AG10803 (cell line): ENCODE measurements at regions not wholly inside any gene's neighbourhood (a gene's known extent, or its start where the extent isn't known, plus 50 kb on each side); places are given as distances from the start of the nearest gene placed in this dataset.

ENCODE experiments used
- DNase-seq: peaks from one replicate; pipeline ENCODE4 v3.0.0; 2010; ENCODE audit warnings: low read depth
- H3K4me3 ChIP-seq: 2 replicates; pipeline ENCODE4 v1.5.1; 2011; ENCODE audit warnings: mild to moderate bottlenecking, low read length, control low read depth
- TF ChIP-seq, protein P1 (sequence below): conservative IDR thresholded peaks from 2 replicates; pipeline ENCODE4 v1.5.1; 2011; ENCODE audit warnings: mild to moderate bottlenecking, low read length, control low read depth, inconsistent platforms

DNA sequence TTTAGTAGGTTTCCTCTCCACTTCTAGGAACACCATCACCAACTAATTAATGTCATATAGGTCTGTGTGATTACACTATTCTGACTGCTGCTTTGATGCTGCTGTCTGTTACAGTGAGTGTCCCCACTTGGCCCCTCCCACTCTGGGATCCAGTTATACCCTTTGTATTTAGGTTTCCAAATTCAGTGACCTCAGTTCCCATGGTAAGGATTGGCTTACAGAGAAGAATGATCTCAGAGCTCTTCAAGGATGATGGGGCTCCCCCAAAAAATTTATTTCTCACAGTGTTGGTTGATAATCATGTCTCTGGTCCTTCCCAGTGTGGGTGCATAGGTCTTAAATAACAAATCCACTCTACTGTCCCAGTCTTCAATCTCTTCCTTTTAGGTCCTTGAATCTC, 210.0 kb upstream of the MYL2 start:
- TF ChIP-seq, protein P1, sequence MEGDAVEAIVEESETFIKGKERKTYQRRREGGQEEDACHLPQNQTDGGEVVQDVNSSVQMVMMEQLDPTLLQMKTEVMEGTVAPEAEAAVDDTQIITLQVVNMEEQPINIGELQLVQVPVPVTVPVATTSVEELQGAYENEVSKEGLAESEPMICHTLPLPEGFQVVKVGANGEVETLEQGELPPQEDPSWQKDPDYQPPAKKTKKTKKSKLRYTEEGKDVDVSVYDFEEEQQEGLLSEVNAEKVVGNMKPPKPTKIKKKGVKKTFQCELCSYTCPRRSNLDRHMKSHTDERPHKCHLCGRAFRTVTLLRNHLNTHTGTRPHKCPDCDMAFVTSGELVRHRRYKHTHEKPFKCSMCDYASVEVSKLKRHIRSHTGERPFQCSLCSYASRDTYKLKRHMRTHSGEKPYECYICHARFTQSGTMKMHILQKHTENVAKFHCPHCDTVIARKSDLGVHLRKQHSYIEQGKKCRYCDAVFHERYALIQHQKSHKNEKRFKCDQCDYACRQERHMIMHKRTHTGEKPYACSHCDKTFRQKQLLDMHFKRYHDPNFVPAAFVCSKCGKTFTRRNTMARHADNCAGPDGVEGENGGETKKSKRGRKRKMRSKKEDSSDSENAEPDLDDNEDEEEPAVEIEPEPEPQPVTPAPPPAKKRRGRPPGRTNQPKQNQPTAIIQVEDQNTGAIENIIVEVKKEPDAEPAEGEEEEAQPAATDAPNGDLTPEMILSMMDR: no peak
- no peak for DNase-seq
- H3K4me3 ChIP-seq: no peak overlapping the region

DNA sequence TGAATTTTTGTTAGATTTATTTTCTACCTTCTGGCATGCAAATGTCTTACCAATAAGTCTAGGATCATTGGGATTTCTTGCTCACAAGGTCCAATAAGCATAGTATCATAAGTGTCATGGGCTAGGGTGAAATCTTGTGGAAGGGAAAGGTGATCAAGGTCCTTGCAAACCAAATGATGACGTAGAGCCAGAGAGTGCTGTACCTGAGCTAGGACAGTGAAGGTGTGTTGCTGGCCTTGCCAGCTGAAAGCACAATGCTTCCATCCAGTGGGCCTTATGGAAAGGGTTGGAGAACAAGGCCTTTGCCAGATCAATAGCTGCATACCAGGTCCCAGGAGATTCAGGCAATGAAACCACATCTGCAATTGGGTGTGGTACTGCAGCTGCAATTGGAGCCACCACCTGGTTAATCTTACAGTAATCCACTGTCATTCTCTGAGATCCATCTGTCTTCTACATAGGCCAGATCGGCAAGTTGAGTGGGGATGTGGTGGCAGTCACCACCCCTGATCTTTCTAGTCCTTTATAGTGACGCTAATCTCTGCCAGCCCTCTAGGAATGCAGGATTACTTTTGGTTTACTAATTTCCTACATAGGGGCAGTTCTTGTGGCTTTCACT, 208.9 kb upstream of the MYL2 start:
- no peak overlapping the region for H3K4me3 ChIP-seq
- TF ChIP-seq, protein P1: no peak
- DNase-seq: no peak

DNA sequence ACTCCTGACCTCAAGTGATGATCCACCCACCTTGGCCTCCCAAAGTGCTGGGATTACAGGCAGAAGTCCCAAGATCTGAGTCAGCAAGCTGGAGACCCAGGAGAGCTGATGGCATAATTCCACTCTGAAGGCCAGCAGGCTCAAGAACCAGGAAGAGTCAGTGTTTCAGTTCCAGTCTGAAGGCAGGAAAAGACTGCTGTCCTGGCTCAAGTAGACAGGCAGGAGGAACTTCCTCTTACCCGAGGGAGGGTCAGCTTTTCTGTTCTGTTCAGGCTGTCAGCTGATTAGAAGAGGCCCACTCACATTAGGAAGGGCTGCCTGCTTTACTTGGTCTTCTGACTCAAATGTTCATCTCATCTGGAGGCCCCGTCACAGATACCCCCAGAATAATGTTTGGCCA, 206.0 kb upstream of the MYL2 start:
- DNase-seq: no peak

DNA sequence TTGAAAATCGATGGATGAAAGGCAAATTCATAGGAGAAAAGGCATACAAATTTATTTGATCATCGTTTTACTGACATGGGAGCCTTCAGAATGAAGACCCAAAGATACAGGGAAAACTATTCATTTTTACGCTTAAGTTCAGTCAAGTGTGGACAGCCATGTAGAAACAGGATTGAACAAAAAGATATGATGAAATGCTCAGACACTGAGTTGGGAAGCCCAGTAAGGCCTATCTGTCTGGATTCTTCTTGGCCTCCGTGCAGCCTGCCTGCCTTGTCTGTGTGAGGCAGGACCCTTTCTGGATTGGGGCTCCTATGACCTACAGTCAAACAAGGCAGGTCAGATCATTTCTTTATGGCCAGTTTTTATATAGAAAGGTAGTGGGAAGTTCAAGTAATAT, 203.8 kb upstream of the MYL2 start:
- H3K4me3 ChIP-seq: no peak overlapping the region
- TF ChIP-seq, protein P1: no peak
- no peak for DNase-seq

More for the DNA sequence above, 206.0 kb upstream of the MYL2 start:
- TF ChIP-seq, protein P1: no peak
- no peak overlapping the region for H3K4me3 ChIP-seq

DNA sequence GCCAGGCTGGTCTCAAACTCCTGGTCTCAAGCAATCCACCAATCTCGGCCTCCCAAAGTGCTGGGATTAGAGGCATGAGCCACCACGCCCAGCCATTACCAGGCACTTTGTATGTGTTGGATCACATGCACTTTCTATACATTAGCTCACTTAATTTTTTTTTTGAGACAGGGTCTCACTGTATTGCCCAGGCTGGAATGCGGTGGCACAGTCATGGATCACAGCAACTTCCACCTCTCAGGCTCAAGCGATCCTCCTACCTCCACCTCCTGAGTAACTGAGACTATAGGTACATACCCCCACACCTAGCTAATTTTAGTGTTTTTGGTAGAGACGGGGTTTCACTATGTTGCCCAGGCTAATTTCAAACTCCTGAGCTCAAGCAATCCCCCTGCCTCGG, 203.0 kb upstream of the MYL2 start:
- TF ChIP-seq, protein P1: no peak
- no peak overlapping the region for H3K4me3 ChIP-seq
- no peak for DNase-seq

DNA sequence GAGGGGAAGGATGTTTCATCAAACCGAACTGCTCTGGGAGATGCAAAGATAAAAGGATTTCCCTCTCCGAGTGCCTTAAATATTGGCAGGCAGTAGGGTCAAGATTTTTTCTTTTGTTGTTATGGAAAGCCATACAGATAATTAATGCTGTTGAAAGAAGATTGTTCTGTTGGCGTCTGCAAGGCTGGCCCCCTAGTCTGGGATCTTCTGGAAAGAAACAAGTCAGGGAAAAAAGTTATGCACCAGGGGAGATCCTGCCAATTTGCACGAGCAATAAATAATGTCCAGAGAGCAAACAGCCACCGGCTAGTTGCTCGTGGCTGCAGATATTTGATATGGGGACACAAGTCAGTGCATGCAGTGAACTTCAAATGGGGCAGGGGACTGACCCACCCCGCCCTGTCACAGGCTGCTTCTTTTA, 202.1 kb upstream of the MYL2 start:
- H3K4me3 ChIP-seq: no peak overlapping the region
- TF ChIP-seq, protein P1: no peak
- DNase-seq: no peak

DNA sequence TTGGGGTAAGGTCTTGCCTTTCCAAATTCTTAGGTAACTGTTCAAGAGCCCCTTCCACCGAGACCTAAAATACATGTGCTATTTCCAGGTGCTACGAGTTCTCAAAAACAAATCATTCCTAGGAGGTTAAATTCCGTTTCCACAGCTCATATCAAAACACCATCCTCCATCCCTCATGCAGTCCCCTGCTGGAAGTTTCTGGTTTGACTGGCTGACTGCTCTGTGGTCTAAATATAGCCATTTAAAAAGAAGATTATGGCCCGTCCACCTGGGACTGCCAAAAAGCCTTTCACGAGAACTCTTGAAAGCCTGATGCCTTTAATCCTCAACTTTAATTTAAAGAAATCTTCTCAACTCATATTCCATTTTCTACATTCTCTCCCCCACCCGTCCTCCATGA, 201.5 kb upstream of the MYL2 start:
- no peak overlapping the region for H3K4me3 ChIP-seq
- TF ChIP-seq, protein P1: no peak
- no peak for DNase-seq
